Mesodermal cell (in vitro differentiated cells): ENCODE measurements at regions not wholly inside any gene's neighbourhood (a gene's known extent, or its start where the extent isn't known, plus 50 kb on each side); places are given as distances from the start of the nearest gene placed in this dataset.

Experiments used
- H3K27ac ChIP-seq: 2 replicates; pipeline ENCODE4 v1.7.0; 2013; ENCODE audit warnings: mild to moderate bottlenecking, low read depth, low read length, moderate library complexity; ENCODE audit not compliant: severe bottlenecking
- H3K36me3 ChIP-seq: 2 replicates; pipeline ENCODE4 v1.7.1; 2013; ENCODE audit warnings: mild to moderate bottlenecking, low read length, moderate library complexity; ENCODE audit not compliant: control insufficient read depth, insufficient read depth
- H3K4me1 ChIP-seq: one replicate; pipeline ENCODE4 v1.7.1; 2013; ENCODE audit warnings: mild to moderate bottlenecking, low read length; ENCODE audit not compliant: insufficient read depth, control insufficient read depth, poor library complexity, severe bottlenecking
- H3K4me3 ChIP-seq: 2 replicates; pipeline ENCODE4 v1.7.0; 2013; ENCODE audit warnings: low read length, control low read depth, mild to moderate bottlenecking; ENCODE audit not compliant: insufficient read depth, poor library complexity, severe bottlenecking; ENCODE audit errors: extremely low read depth
- H3K9me3 ChIP-seq: 2 replicates; pipeline ENCODE4 v1.7.1; 2013; ENCODE audit warnings: mild to moderate bottlenecking, low read length, moderate library complexity; ENCODE audit not compliant: control insufficient read depth
- WGBS, 2 experiments: methylation state at CpG; one replicate each; pipeline ENCODE4 v1.1.5; 2013; ENCODE audit warnings: missing lambda C conversion rate in 2 of 2; ENCODE audit not compliant: insufficient coverage in 2 of 2; 5-methylcytosine and 5-hydroxymethylcytosine counted together

GRCh38 chr11:92322225-92322624 is 97.6 kb downstream of the FAT3 start:
- H3K4me3 ChIP-seq, result no peak overlapping the region
- WGBS, 2 experiments, result 83 to 87% methylated on average over 2 to 3 of the region's 3 CpGs
- no peaks in the 10 kb centered on the region for H3K4me1 ChIP-seq
- H3K36me3 ChIP-seq, result no peaks in the 10 kb centered on the region
- H3K27ac ChIP-seq, result no peak overlapping the region
- H3K9me3 ChIP-seq, result peaks cover 19% of the 10 kb centered on the region

DNA sequence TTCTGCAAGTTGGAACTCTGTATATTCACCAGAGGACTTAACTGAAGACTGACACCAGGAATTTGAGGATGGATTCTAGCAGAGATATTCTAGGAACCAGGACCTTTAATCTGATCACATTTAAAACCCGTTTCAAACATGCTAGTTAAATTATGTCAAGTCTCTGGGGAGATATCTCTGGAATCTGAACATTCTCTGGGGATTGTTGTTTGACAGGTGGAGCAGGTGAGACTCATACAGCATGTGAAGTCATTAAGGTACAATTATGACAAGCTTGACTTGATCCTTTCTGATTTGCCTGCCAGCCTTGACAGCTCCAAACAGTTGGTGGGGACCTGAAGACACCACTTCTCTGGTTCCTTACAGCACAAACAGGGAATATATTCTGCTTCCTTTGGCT is 100.3 kb downstream of the FAT3 start:
- Histone ChIP-seq H3K9me3 (peaks cover 19% of the 10 kb centered on the region), H3K4me3 (no peak overlapping the region), H3K4me1 (no peaks in the 10 kb centered on the region), H3K27ac (no peak overlapping the region), H3K36me3 (no peaks in the 10 kb centered on the region)
- 83% methylated on average over 1 of the region's 1 CpG; no CpG with 5 or more reads in 1 of the 2 experiments for WGBS, 2 experiments

DNA sequence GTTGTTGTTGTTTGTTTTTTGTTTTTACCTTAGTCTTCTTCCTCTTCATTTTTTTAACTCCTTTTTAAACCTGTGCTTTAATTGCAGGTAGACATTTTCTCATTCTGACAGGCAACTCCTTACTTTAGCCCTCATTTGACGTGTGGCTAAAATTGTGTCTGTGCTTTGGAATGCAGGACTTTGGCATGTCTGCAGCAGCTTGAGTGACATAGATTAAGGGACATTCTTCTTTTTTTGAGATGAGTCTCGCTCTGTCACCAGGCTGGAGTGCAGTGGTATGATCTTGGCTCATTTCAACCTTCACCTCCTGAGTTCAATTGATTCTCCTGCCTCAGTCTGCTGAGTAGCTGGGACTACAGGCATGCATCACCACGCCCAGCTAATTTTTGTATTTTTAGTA is 100.8 kb downstream of the FAT3 start:
- H3K27ac ChIP-seq, result no peak overlapping the region
- H3K4me1 ChIP-seq, result peaks cover 4% of the 10 kb centered on the region
- H3K9me3 ChIP-seq, result peaks cover 19% of the 10 kb centered on the region
- no peak overlapping the region for H3K4me3 ChIP-seq
- H3K36me3 ChIP-seq, result no peaks in the 10 kb centered on the region
- 71 to 88% methylated on average over 1 to 2 of the region's 3 CpGs for WGBS, 2 experiments

DNA sequence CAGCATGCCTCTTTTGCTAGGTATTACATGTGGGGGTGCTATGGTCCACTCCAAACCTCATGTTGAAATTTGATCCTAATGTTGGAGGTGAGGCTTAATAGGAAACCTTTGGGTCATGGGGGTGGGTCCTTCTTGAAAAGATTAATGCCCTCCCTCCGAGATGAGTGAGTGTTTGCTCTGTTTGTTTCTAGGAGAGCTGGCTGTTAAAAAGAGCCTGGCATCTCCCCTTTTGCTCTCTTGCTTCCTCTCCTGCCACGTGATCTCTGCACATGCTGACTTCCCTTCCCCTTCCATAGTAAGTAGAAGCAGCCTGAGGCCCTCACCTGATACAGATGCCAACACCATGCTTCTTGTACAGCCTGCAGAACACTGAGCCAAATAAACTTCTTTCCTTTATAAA is 104.5 kb downstream of the FAT3 start:
- Histone ChIP-seq H3K9me3 (peaks cover 5% of the 10 kb centered on the region), H3K4me1 (peaks cover 7% of the 10 kb centered on the region), H3K27ac (no peak overlapping the region), H3K4me3 (no peak overlapping the region), H3K36me3 (no peaks in the 10 kb centered on the region)
- 83% methylated on average over 1 of the region's 2 CpGs; no CpG with 5 or more reads in 1 of the 2 experiments for WGBS, 2 experiments

DNA sequence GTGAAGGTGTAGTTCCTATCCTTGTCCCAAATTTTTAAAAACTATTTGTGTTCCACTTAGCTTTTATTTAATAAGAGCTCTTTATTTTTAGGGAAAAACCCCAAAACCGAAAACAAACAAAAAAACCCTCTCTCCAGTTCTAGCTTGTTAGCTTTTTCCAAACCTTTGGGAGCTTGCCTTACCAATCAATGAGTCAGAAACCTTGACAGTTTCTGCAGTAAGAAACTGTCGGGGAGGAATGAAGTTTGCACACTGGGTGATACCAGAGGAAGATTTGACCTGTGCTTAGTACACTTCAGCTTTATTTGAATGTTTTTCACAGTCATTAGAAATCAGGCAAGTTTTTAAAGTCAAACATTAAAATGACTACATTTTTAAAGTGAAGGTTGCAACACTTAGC is 105.0 kb downstream of the FAT3 start:
- WGBS, 2 experiments, result 60% methylated on average over 1 of the region's 2 CpGs
- Histone ChIP-seq H3K4me1 (peaks cover 7% of the 10 kb centered on the region), H3K4me3 (no peak overlapping the region), H3K9me3 (no peaks in the 10 kb centered on the region), H3K36me3 (no peaks in the 10 kb centered on the region), H3K27ac (peak overlapping the region; percentile 38)

- WGBS, 2 experiments, result 50 to 53% methylated on average over 2 of the region's 2 CpGs
- H3K27ac ChIP-seq, result peak overlapping the region; percentile 38
- H3K36me3 ChIP-seq, result no peaks in the 10 kb centered on the region
- H3K4me1 ChIP-seq, result peaks cover 7% of the 10 kb centered on the region
- no peak overlapping the region for H3K4me3 ChIP-seq
- H3K9me3 ChIP-seq, result no peaks in the 10 kb centered on the region
These were observed 105.5 kb downstream of the FAT3 start for GRCh38 chr11:92330114-92330513.

DNA sequence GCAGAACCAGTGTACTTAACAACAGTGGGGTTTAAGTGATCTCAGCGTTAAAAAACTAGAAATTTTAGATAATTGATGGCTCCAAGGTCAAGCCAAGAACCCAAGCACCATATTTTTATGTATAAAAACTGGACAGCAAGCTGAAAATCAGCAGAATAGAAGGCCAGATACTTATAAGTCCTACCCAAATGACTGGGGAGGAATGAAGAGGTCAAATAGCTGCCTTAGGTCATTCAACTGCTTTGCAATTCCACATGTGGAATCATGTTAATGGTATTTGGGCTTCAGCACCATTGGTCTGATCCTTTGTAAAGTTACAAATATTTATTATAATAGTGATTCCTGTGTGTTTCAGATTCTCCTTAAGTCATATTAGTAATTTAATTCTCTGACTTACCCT is 108.4 kb downstream of the FAT3 start:
- H3K27ac ChIP-seq, result no peak overlapping the region
- H3K9me3 ChIP-seq, result no peaks in the 10 kb centered on the region
- peaks cover 7% of the 10 kb centered on the region for H3K4me1 ChIP-seq
- H3K36me3 ChIP-seq, result no peaks in the 10 kb centered on the region
- no peak overlapping the region for H3K4me3 ChIP-seq
- WGBS, 2 experiments, result no CpG with 5 or more reads among the region's 1 CpG

GRCh38 chr11:92340839-92341238 is 116.2 kb downstream of the FAT3 start:
- Histone ChIP-seq H3K4me3 (no peak overlapping the region), H3K9me3 (no peaks in the 10 kb centered on the region), H3K4me1 (no peaks in the 10 kb centered on the region), H3K27ac (no peak overlapping the region), H3K36me3 (no peaks in the 10 kb centered on the region)
- WGBS, 2 experiments, result 86 to 95% methylated on average over 6 of the region's 6 CpGs

DNA sequence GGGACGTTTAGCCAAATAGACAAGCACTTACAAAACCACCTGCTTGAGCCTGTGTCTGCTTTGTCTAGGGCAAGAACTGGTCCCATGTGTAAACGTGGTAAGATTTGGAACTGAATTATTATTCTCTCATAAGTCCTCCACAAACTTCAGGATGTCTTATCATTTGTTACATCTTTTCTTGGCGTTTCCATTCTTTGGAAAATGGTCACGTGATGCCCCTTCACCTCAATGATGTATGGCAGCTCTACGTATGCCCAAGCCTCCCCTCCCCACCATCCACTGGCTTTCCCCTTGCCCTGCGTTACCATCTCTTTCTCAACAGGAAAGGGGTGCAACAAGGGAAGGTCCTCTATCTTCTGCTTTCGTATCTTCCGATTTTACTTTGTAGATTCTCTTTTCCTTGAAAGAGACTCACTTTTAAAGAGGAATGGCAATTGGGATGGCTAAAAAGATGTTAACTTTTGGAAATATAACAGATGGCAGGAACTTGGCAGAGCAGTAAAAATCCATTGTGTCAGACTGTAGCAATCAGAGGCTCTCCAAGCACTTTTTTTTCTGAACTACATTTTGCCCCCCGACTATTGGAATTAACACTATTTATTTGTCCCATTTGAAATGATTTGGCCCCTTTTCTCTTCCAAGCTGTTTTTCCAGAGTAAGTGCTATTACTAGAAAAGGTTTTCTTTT is 117.6 kb downstream of the FAT3 start:
- WGBS, 2 experiments, result 82 to 83% methylated on average over 5 of the region's 9 CpGs

DNA sequence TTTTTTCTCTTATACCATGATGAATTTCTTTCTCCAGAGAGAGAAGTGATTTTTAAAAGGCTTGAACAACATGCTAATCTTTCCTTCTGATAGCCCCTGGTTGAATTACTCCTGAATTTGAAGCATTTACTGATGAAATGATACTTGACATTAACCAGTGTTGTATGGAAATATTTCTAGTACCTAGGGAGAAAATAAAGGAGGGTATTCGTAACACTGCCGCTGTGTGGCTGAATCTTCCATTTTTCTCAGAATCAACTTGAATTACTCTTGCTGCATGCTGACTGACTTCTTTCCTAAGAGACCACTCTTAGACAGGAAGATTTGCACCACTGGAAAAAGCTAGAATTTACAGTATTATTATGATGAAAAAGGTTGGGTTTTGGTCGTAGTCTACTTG is 118.3 kb downstream of the FAT3 start:
- 80 to 82% methylated on average over 1 to 2 of the region's 3 CpGs for WGBS, 2 experiments

More for the DNA sequence above, 117.6 kb downstream of the FAT3 start:
- Histone ChIP-seq H3K36me3 (no peaks in the 10 kb centered on the region), H3K4me3 (no peak overlapping the region), H3K27ac (no peak overlapping the region), H3K4me1 (no peaks in the 10 kb centered on the region), H3K9me3 (no peaks in the 10 kb centered on the region)

DNA sequence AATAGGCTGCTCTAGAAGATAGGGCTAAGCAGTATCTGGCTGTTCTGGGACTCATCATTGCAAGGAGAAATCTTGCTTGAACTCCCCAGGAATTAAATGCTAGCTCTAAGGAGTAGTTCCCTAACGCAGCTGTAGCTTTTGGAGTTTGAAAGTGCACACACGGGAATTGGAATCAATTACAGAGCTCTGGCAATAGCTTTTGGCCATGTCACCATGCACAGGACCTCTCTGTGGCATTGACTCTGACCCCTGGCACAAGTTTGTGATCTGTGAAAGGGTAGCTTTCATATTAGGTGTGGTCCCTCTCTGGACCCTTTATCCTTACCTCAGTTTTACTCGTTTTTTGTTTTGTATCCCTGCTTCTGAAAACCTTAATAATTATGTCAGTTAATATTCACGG is 121.6 kb downstream of the FAT3 start:
- Histone ChIP-seq H3K27ac (no peak overlapping the region), H3K36me3 (no peaks in the 10 kb centered on the region), H3K9me3 (no peaks in the 10 kb centered on the region), H3K4me1 (no peaks in the 10 kb centered on the region), H3K4me3 (no peak overlapping the region)
- WGBS, 2 experiments, result 94 to 96% methylated on average over 2 to 3 of the region's 4 CpGs

More for the DNA sequence above, 118.3 kb downstream of the FAT3 start:
- no peaks in the 10 kb centered on the region for H3K4me1 ChIP-seq
- no peak overlapping the region for H3K4me3 ChIP-seq
- H3K36me3 ChIP-seq, result no peaks in the 10 kb centered on the region
- H3K27ac ChIP-seq, result no peak overlapping the region
- H3K9me3 ChIP-seq, result no peaks in the 10 kb centered on the region
